Activated CD4-positive, alpha-beta T cell treated with anti-CD3 and anti-CD28 coated beads, Interleukin-2, amount 50 U/mL, for 24 hours (primary cell): ENCODE measurements at regions not wholly inside any gene's neighbourhood (a gene's known extent, or its start where the extent isn't known, plus 50 kb on each side); places are given as distances from the start of the nearest gene placed in this dataset.
"Not testable (repeated sequence)": the region's sequence is repeated elsewhere in the genome, so short reads cannot be mapped to it uniquely, and the experiment has no call there.

ENCODE experiments used
- DNase-seq, 2 donors: peaks; one replicate each; pipeline ENCODE4 v3.0.0-alpha.2; 2020; ENCODE audit warnings: low read depth in 1 of 2, low spot score in 1 of 2

DNA sequence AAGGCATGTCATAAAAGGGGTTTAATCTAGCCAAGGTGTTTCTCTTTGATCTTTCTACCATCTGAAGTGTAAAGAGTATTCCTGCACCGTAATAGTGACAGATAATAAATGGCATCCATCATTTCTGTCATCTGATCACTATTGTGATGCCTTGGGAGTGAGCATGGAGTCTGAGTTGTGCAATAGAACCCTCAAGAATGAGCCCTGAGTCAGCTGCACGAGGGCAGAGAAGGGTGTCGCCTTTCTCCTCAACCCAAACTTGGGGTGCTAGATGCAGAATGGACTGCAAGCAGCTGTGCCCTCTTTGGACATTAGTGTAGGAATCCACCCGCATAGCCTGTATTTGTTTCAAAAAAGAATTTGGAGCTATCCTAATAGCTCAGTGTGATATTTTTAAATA lies 115.2 kb downstream of the ZNF37A start:
- DNase-seq: no peak

DNA sequence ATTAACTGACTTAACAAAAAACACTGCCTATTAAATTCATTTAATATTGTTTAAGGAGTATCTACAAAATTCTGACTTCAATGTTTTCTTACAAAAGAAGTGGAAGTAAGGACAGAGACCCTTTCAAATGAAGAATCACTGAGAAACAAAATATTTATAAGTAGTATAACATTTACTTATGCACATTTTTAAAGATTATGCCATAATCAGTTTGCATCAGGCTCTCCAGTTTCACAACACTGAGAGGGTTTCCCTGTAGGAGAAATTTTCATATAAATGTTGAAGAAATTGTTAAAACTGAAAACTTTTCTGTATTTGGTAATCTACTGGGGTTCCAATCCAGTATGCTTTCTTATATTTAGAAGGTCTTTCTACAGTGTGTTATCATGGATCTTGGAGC lies 115.6 kb downstream of the ZNF37A start:
- not testable (repeated sequence) for DNase-seq

DNA sequence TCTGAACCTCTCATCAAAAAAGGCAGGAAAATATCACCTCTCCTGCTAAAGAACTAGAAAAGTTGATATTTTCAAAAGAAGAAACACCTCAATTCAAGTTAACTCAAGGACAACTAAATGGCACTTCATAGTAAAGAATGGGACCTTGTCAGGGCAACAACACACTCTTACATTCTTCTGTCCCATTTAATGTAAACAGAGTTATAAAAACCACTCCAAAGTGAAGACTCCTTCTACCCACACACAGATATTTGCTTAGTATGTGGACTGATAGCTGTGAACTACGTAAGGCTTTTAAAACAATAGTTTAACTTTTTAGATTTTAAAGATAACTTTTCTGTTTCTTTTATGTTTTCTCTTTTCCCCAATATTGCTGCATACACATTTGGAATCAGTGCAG lies 118.3 kb downstream of the ZNF37A start:
- DNase-seq: no peak

DNA sequence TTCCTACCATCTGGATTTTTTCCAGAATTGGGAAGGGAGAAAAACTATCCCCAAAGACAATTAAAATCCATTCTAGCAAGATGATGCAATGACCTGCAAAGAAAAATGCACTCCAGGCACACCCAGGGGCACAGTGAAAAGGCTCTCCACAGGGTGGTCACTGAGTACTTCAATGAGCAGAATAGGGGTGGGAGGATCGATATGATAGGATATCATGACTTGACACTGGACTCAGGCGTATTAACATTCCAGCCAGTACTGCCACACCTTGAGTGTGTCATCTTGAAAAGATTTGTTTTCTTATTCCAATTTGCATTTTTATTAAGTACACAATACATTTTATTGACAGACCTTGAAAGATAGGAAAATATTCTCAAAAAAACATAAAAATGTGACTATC lies 132.2 kb downstream of the ZNF37A start:
- DNase-seq: no peak

DNA sequence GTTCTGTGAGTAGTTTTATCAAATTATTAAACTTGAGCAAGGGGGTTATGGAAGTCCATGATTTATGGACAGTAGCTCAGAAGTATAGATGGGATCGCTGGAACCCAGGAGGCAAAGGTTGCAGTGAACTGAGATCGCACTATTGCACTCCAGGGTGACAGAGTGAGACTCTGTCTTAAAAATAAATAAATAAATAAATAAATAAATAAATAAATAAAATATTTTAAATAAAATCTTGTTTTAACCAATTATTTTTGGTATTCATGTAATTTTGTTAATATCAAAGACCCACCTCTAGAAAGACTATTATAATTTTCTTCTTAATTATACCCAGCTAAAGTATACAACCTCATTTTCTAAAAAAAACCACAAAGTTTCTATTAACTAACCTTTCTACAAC lies 134.3 kb downstream of the ZNF37A start:
- no peak for DNase-seq

DNA sequence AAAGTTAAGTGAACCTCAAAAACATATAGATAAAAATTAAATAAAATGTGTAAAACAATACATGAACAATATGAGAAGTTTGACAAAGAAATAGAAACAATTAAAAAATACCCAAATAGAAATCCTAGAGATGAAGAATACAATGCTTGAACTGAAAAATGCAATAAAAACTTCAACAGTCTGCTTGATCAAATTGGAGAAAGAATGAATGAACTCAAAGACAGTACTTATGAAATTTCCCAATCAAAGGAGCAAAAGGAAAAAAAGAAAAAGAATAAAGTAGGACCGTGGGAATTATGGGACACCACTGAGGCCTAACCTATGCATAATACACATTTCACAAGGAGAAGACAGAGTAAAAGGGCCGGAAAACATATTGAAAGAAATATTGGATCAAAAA lies 144.3 kb downstream of the ZNF37A start:
- not testable (repeated sequence) for DNase-seq

DNA sequence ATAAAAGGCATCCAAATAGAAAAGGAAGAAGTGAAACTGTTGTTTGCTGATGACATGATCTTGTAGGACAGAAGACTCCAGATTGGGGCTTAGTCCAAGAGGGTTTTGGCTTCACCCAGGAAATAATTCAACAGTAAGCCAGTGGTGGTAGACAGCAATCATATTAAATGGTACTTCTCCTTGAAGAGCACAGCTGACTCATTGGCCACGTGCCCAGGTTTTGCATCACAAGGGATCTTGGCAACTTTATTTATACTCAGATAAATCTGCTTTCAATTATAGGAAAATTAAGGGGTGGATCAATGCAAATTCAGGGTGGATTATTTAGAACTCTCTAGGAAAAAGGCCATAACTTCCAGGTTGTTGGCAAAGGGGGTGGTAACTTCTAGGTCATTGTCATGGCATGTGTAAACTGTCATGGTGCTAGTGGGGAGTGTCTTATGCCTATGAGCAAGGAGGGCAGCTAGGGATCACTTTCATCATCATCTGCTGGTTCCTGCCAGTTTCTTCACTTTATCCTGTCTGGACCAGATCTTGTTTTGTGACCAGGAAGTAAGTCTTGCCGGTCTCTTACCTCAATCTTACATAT lies 148.0 kb downstream of the ZNF37A start:
- not testable (repeated sequence) for DNase-seq

DNA sequence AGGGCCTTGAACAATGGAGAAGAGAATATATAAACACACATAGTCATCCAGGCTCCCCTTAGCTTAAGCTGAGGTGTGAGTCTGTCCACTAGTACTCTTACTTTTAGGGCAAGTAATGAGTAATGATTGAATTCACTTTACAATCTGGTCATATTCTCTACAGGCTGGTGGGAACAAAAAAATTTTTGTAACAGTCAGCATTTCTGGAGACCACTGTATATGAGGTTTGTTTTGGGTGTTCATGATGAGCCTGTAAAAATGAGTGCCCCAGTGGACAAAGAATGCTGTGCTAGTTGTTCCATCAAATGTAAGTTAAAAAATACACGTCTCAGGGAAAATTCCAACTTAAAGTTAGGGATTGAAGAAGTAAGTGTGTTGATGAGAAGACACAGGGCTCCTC lies 154.0 kb downstream of the ZNF37A start:
- not testable (repeated sequence) for DNase-seq

DNA sequence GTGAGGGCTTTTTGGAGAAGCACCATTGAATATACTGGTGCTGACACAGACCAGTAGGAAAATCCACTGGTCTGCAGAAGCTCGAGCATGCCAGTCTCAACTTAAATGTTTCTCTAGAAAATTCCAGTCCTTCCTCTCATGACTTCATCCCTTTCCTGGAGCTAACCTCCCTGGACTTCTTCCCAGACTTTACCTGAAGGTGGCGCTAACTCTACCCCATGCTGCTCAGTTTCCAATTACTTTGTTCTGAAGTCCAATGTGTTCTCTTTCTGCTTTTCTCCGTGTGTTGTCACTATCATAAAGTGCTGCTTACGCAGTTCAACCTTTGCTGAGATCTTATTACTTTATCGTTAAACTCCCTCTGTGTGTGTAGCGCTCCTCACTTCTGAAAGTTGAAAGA lies 158.4 kb downstream of the ZNF37A start:
- DNase-seq: not testable (repeated sequence)

DNA sequence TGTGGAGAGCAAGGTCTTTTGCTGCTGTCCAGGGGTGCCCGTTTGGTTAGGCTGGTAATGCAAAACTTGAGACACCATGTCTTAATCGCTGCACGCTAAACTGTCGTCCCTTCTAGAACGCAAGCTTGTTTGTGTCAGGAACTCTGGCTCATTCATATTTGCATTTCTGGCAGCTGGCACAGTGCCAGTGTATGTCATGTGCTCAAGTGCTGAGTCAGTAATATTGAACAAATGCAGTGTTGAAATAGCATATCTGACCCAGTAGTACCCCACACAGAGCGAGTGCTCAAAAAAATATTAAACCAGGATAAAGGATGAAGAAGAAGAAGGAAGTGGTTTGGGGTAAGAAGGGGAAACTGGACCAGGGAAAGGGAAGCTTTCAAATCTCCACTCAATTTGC lies 173.4 kb downstream of the ZNF37A start:
- DNase-seq: not testable (repeated sequence)

DNA sequence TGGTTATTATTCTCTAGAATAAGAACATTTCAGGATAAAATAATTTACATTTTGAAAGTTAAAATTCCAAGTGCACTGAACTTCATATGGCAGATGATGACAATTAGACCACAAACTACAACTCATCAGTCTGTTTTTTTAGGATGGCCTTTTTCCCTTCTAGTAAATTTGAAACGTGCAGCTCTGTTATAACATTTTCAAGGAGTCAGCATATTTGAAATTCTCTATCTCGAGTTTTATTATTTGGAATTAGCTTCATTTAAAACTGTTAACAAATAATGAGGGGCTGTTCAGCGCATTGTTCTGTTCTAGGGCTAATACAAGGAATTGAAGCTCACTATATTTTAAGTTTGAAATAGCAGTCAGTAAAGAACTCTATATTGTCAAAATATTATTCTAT lies 176.9 kb downstream of the ZNF37A start:
- DNase-seq: not testable (repeated sequence)

DNA sequence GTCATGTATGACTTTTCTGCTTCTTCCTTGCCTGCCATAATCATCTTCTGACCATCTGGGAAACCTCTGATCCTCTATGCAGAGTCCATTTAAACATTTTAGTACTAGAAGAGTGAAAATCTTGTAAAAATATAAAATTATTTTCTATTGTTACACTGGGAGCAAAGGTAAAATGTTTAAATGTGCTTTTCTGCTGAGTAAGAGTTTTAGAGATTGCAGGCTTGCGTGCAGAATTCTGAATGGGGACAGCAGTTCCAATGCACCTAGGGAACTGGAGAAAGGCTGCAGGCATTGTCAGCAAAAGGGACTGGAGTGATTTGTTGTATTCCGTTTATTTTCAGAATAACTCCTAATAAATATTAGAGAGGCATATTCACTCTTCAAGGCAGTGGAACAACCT lies 180.7 kb downstream of the ZNF37A start:
- DNase-seq: not testable (repeated sequence)

DNA sequence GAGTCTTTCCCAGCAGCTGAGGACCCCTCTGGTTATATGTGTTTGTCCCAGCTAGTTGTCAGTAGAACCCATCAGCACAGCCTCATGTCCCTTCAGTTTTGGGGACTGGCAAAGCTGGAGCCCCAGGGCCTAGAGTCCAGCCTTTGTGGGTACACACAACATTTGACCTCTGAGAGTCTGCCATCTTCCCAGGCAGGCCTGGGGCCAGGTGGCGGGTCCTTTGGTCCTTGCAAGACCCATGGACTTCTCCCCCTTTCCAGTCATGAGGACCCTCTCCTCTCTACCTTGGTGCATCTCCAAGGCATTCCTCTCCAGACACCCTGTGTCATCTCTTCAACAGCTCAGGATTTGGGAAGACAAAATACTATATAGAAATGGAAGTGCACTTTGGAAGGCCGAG lies 198.4 kb downstream of the ZNF37A start:
- DNase-seq: not testable (repeated sequence)

DNA sequence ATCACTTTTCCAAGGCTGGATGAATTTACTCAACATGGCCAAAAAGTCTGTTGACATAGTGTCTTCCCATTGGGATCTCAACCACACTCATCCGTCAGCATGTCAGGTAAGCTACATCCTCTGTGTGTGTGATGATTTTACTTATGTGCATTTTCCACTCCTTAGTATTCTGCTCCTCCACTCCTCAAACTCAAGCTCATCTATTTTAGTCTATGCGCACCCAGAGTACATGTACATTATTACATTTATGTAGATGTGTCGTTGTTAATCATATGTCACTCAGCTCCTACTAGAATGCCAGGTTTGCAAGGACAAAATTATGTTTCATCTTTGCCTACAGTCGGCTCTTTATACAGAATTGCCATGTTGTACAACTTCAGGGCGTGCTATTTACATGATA lies 216.0 kb downstream of the ZNF37A start:
- DNase-seq: not testable (repeated sequence)

DNA sequence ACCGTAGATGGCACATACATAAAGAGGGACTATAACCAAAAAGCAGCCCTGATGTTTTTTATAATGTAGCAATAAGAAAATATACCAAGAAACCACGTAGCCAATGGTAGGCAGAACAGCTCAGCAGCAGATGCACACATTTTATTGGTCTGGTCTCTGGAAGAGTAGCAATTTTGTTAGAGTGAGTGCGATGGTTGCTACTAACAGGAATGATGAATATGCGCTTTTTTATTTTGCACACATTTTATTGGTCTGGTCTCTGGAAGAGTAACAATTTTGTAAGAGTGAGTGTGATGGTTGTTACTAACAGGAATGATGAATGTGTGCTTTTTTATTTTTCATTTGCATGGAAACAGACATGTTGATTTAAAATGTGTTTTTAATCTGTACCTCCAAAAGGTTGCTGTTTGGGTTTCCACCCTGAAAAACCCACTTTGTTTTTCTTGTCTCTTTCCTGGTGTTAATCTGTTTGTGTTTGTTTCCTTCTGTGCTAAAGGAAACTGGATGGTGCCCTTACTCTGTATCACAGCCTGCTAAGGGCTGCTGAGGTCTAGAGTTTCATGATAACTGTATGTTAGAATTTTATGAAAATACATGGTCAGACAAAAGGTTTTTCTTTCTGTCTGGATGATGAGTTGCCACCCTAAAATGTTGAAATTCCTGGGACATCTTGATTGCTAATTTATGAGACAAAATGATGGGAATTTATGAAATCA lies 221.1 kb downstream of the ZNF37A start:
- DNase-seq: not testable (repeated sequence)

DNA sequence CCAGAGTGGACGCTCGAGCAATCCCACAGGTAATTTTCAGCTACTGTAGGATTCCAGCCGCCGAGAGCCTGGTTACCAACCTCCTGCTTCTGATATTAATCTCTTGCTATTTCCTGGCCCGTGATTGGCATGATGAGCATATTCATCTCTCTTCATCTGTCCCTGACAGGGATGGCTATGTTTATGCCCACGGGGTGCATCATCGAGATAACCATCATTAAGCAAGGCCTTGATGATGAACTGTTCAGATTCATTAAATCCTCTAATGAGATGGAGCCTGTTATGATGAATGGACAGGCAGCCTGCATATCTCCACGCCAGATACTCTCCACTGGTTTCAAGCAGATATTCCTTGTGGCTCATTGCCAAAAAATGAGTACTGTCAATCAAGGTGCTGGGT lies 227.3 kb downstream of the ZNF37A start:
- not testable (repeated sequence) for DNase-seq

DNA sequence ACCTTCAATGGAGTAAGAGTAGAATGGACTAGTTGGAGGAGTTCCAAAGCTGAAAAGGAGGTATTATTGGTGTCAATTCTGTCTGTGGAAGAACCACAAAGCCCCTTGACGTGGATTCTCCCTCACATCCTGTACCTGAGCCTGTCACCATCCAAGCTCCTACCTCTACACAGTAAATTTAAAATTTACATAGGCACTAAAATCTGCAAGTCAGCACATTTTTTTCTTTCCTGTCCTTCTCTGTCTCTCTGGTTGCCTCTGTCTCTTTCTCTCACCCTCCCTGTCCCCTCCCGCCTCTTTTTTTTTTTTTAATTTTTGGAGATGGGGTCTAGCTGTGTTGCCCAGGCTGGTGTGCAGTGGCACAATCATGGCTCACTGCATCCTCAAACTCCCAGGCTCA lies 236.2 kb downstream of the ZNF37A start:
- not testable (repeated sequence) for DNase-seq

DNA sequence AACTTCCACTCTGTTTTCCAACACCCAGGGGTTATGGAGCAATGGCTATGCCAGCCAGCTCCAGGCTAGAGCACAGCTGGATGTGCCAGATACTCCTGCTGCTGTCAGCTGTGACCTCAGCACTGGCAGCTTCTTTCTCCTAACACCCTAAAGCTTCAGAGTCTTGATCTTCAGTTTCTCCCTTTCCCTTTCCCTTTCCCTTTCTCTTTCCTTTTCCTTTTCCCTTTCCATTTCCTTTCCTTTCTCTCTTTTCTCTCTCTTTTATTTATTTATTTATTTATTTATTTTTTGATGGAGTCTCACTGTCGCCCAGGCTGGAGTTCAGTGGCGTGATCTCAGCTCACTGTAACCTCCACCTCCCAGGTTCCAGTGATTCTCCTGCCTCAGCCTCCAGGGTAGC lies 237.0 kb downstream of the ZNF37A start:
- DNase-seq: not testable (repeated sequence)

DNA sequence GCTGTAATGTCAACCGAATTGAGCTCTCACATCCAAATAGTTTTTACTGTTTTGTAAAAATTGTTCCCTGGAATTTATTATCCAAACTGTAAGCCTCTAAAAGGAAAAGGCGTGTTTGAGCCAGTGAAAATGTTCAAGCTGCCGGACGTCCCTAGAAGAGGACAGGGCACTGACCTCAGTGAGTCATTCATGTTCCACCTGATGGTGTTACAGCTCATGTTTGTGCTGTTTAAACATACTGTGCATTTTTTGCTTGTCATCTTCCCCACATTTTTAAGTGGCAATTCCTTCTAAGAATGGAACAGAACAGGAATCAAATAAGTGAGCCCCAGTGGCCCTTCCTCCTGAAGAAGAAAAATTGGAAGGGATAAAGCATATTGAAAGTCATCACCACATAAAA lies 239.6 kb downstream of the ZNF37A start:
- not testable (repeated sequence) for DNase-seq

DNA sequence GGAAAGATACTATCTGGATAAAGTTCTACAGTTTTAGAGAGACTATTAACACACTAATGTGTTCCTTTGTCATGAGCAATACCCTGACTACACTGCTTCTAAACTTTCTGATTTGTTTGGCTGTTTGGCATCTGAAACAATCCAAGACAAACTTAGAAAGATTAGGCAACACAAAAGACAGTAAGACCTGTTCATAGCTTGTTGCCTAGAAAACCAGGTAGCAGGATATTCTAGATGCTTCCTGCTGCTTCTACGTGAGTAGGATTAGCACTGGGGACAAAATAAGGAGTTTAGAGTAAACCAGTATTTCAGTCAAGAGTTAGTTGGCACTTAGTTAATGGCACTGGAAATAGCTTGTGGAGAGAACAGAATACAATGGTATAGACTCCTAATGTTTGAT lies 256.5 kb downstream of the ZNF37A start:
- not testable (repeated sequence) for DNase-seq

DNA sequence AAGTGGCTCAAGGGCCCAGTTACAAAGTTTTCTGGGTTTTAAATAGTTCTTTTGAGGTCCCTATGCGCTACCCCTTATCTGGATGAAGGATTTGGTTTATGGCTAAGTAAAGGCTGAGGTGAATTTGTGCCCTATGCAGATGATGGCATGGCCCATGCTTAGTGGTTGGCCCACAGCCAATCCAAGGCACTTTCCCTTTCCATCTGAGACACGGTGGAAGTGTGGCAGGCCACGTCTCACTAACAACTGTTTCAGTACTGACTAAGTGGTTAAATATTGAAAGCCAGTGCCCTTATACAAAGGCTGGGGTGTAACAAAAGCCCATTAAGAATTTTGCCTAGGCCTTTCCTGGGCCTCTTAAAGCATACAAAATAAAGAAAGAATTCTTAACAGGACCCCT lies 260.3 kb downstream of the ZNF37A start:
- DNase-seq: not testable (repeated sequence)

DNA sequence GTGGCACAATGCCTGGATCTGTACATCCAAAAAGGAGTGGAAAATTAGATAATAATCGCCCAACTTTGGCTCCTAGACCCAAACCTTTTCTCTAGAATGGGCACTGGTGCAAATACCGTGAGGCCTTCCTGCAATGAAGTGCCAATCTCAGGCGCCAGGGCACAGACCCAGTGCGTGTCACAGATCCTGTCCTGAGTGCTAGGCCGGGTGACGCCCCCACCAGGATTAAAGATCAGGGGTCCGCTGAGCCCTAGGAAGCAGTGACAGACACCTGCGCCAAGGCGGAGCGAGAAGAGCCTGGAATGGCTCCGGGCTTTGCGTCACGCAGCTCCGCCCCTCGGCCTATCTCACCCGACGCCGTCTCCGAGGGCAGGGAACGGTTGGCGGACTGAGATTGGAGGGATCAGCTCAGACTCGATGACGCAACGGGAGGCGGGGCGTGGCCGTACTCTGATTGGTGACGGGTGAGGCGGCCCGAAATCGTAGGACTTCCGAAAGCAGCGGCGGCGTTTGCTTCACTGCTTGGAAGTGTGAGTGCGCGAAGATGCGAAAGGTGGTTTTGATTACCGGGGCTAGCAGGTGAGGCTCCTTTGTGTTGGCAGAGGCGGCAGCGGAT lies 261.9 kb downstream of the ZNF37A start:
- peak; percentile 49 to 65 for DNase-seq
